AML-193 (cell line): ENCODE measurements at regions not wholly inside any gene's neighbourhood (a gene's known extent, or its start where the extent isn't known, plus 50 kb on each side); places are given as distances from the start of the nearest gene placed in this dataset.
"Not testable (repeated sequence)": the region's sequence is repeated elsewhere in the genome, so short reads cannot be mapped to it uniquely, and the experiment has no call there.

Experiments
- DNase-seq, 2 experiments: peaks; one replicate each; lab custom pipeline; 2025; lab: John Stamatoyannopoulos, UW

DNA sequence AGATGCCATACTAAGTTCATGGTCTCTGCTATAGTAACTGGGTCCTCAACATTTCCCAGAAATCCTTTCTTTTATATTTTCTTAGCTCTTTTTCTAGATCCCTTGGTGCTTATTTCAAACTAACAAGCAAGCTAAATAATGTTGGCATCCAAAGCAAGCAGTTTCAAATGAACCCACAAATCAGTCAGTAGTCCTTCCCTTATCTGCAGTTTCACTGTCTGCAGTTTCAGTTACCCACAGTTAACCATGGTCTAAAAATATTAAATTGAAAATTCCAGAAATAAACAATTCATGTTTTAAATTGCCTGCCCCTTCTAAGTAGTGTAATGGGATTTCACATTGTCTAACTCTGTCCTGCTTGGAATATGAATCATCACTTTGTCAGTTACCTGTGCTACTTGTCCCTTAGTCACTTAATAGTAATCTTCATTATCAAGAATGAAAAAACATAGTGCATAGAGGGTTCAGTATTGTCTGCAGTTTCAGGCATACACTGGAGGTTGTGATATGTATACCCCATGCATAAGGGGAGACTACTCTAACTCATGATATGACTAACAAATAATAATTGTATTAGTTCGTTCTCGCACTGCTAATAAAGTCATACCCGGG is 633.7 kb downstream of the MECOM start:
- DNase-seq: no peak

DNA sequence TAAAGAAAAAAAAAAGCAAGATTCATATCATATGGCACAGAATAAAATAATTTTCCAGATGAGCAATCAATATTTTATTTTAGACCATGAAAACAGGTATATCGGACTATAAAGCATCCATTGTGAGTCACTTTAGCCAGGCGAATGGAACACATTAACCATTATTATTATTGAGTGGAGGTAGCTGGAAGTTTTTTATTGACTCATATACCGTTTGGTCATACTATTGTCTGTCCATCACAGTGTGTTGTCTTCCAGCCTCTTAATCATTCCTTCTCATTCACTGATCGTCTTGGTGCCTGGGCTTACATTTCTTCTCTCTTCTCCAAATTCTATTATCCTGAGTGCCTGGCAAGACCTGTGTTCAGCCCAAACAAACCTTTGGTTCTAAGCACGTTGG is 634.8 kb downstream of the MECOM start:
- DNase-seq: no peak

DNA sequence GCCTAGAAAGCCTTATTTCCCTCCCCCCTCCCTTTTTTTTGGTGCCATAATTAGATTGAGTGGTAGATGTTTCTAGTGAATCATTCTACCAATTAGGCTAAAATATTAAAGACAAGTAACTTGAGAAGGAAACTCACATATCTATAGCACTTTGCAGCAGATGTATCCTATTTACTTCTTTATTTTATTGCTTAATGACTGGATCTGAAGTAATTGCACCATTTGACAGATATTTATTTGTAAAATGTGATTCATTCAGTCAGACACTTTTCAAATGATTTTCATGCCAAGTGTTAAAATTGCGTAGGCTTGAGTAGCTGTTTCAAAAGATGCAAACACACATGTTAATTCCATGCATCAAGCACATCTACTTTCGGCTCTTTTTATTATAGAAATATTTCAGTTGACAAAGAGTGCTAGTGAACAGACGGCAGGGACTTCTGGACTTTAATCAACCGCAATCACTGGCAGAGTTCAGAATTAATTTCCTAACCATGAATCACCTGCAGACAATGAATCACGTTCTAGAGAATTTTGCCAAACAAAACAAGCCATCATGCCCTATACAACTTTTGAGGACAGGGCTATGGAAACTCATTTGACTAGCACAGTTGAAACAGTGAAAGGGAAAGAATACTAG is 636.8 kb downstream of the MECOM start:
- no peak for DNase-seq

- DNase-seq: no peak
These were observed 641.1 kb downstream of the MECOM start for GRCh38 chr3:169022457-169022856.

GRCh38 chr3:169020371-169020770 is 643.1 kb downstream of the MECOM start:
- no peak for DNase-seq

- no peak for DNase-seq
These were observed 654.1 kb downstream of the MECOM start for GRCh38 chr3:169009453-169009852.

GRCh38 chr3:169008776-169009358 is 654.6 kb downstream of the MECOM start:
- no peak for DNase-seq

DNA sequence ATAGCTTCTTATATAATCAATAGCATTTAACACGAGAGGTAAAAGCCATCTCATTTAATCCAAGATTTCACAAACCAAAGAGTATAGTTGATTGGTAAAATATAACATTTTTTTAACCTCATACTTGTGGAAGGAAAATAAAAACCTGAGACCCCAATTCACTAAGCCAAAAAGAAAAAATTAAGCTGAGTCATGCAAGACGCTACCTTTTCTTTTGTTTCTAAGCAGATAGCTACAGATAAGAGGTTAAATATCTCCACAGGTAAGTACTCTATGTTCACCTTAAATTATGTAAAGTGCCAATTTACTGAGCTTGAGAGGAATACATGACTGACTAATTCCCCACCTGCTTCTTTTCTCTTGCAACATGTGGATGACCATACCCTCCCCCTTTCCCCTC is 656.4 kb downstream of the MECOM start:
- no peak for DNase-seq

- DNase-seq: not testable (repeated sequence)
These were observed 657.1 kb downstream of the MECOM start for GRCh38 chr3:169006398-169006797.

DNA sequence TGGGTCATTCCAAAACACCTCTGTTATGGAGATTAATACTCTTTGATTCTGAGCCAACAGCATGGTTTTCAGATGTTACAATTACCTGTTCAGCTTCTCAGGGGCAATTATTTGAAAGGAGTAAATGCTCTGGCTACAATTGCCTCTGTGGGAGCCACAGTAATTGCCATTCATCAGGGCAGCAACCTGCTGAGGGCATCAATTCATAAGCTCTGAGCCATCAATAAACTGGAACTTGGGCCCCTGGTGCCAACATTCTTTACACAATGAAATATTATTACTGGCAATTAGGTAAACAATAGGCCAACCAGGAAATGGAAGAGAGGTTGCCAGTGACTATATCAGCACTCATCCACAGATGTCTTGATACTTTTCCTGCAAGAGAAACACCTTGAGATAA is 660.8 kb downstream of the MECOM start:
- DNase-seq: no peak

- no peak for DNase-seq
These were observed 664.7 kb downstream of the MECOM start for GRCh38 chr3:168998792-168999191.

- no peak for DNase-seq
These were observed 666.0 kb downstream of the MECOM start for GRCh38 chr3:168997488-168997887.

DNA sequence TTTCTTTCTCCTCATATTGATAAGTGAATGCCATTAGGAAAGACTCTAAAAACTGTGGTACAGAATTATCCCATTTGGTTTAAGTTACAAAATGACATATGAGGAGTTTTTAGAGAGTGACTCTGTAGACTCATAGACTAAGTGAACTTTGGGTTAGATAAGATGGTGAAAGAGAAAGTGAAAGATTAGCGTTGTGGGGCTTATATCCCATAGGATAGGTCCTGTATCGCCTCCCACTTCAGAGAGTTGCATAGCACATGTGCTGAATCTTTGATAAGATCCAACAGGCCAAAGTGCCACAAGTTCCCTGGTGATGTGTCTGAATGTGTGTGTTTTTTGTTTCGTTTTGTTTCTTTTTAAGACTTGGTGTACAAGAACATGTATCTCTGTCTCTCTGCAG is 666.9 kb downstream of the MECOM start:
- DNase-seq: no peak

GRCh38 chr3:168995129-168995528 is 668.4 kb downstream of the MECOM start:
- no peak for DNase-seq

DNA sequence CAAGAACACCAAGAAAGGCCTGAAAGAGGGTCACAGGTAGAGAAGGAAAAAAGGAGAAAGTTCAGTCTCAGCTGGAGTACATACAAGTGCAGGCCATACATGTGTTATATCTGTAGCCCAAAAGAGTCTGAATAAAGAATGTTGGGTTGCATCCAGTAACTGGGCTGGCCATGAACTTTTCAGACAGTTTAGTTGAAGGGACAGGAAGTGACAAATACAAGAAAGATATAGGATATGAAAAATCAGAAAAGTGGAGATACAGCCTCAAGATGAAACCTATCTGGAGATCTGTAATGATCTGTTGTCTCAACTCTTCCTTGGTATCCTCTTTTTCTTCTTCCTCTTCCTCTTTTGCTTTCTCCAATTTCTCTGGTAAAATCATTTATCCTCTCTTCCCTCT is 671.7 kb downstream of the MECOM start:
- no peak for DNase-seq

DNA sequence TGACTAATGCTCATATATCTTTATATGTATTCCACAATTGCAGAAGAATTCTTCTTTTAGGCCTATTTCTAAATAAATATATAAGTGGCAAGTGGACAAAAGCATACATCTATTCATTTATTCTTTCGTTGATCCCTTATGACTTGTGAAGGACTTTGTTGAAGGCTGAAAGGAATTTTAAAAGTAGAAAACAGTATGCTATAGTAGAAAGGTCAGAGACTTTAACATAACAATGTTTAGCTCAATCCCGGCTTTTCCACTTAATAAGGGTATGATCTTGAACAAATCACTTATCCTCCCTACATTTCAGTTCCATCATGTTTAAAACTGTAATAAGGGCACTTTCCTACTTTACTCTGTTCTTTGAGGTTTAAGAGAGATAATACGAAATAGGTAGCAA is 672.9 kb downstream of the MECOM start:
- DNase-seq: no peak

- DNase-seq: no peak
These were observed 673.4 kb downstream of the MECOM start for GRCh38 chr3:168990134-168990533.

- DNase-seq: no peak
These were observed 674.1 kb downstream of the MECOM start for GRCh38 chr3:168989396-168989795.

GRCh38 chr3:168988853-168989252 is 674.7 kb downstream of the MECOM start:
- no peak for DNase-seq

GRCh38 chr3:168984872-168985271 is 678.6 kb downstream of the MECOM start:
- no peak for DNase-seq

DNA sequence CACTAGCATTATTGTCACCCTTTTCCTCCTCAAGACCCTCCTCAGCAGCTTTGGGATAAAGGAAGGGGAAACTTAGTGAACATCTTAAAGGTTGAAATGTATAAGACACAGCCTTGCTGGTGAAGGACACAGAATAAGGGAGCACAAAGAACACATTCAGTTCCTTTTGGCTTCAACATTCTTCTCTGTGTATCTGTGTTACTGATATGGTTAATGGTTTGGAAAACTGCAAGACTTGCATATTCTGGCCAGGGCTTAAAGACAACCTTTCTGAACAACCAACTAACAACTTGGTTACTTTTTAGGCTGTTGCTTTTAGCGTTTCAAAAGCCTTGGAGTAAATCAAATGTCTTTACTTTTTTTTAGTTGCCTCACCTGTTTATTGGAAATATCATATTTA is 680.5 kb downstream of the MECOM start:
- no peak for DNase-seq

DNA sequence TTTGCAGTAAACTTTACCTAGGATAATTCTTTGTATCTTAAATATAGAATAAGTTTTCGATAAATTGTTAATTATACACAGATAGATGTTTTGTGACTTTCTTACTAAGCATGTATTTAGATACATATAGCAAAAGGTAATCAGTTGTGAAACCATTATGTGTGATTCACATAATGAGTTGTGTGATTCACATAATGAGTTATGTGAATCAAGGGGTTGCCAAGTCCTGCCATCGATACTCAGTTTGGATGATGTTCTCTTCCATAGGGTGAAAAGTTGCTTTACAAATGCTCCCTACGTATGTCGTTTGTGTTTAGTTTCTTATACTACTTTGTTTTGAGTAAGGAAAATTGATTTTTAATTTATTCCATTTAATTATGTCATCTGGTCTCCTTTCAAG is 682.1 kb downstream of the MECOM start:
- DNase-seq: no peak

DNA sequence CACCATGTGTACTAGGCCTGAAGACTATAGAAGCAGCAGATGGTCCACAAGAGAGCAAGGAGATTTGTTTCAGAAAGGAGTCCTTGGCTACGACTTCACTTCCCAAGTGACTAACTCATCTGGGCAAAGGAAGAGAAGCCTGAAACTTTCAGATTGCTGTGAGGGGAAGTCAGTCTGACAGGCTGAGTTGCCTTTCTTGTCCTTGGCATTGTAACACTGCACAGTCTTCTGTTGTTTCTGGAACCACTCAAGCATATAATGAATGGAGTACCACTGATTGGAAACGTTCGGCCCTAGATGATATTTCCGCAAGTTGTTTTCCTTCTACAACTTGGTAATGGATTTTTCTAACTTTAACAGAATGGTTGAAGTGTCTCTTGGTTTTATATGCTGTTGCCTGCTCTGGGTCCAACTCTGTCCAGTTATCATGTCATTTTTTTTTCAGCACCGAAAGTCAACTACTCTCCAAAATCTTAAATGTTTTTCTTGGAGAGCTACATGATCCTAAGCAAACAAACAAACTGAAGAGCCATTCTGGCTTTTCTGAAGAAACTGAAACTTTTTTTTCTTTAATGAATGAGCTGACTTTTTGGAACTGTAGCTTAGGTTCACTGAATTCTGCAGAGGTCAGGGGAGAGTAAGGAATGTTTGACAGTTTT is 685.7 kb downstream of the MECOM start:
- DNase-seq: no peak
